Sigmoid colon (tissue), 3 donors: ENCODE measurements at regions not wholly inside any gene's neighbourhood (a gene's known extent, or its start where the extent isn't known, plus 50 kb on each side); places are given as distances from the start of the nearest gene placed in this dataset.

Source experiments
- POLR2A ChIP-seq, 2 donors: fragments of 450-650 bp; IDR thresholded peaks; one replicate each; pipeline ENCODE4 v1.6.1; 2016; ENCODE audit warnings: antibody characterized with exemption in 2 of 2, mild to moderate bottlenecking in 2 of 2, moderate library complexity in 2 of 2
- TF ChIP-seq, protein P1 (sequence below), 4 experiments: fragments of 450-650 bp in 3 of 4; fragments of 200-600 bp in 1 of 4; IDR thresholded peaks; one replicate each; pipeline ENCODE4 v1.5.1; 2016 to 2019; ENCODE audit warnings: antibody characterized with exemption in 4 of 4, mild to moderate bottlenecking in 3 of 4, moderate library complexity in 2 of 4

DNA sequence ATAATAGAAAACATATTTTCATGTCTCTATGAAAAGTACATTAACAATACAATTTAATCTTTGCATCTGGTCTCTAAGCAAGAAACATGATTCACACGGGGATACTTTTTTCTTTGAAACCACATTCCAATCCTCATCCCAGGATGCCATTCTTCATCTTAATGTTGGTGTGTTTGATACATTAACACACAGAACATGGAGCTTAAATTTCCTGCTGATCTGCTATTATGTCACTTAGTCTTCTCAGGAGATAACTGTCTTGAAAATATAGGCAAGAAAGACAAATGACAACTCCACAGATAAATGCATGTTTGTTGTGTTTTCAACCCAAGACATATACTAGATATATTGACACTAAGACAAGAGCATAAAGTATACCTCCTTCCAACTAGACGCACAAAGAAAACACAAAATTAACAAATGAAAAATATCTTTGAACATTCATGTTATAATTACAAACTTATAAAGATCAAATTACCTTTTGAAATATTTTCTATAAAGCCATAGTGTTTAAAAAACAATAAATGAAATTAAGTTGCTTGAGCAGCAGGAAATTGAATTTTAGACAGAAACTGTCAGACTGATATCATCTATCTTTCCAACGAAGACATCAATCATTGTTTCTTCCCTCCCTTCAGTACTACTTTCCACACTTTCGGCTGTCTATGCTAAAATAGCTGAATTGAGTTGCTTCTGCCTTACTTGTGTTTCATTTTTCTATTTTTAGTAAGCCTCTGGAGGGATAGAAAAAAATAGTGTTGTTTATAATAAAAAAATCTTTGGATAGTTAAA is 1676.7 kb upstream of the CDH9 start:
- no peak for TF ChIP-seq POLR2A (IDR thresholded peaks at IDR 0.05)
- TF ChIP-seq, protein P1, sequence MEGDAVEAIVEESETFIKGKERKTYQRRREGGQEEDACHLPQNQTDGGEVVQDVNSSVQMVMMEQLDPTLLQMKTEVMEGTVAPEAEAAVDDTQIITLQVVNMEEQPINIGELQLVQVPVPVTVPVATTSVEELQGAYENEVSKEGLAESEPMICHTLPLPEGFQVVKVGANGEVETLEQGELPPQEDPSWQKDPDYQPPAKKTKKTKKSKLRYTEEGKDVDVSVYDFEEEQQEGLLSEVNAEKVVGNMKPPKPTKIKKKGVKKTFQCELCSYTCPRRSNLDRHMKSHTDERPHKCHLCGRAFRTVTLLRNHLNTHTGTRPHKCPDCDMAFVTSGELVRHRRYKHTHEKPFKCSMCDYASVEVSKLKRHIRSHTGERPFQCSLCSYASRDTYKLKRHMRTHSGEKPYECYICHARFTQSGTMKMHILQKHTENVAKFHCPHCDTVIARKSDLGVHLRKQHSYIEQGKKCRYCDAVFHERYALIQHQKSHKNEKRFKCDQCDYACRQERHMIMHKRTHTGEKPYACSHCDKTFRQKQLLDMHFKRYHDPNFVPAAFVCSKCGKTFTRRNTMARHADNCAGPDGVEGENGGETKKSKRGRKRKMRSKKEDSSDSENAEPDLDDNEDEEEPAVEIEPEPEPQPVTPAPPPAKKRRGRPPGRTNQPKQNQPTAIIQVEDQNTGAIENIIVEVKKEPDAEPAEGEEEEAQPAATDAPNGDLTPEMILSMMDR (IDR thresholded peaks at IDR 0.05): no peak
